Left lung (tissue), 4 donors: ENCODE measurements at regions not wholly inside any gene's neighbourhood (a gene's known extent, or its start where the extent isn't known, plus 50 kb on each side); places are given as distances from the start of the nearest gene placed in this dataset.

Experiments
- ATAC-seq: fragments of 200-7000 bp; cut with Tn5 transposase; one replicate; pipeline ENCODE4 v1.9.1; 2020; ENCODE audit warnings: moderate library complexity
- DNase-seq, 4 donors: peaks; one replicate each; pipeline ENCODE4 v3.0.0-alpha.2; 2013 to 2020
- H3K27ac ChIP-seq, 2 donors: fragments of 200-600 bp; sonication (generic) in 1 of 2; one replicate each; pipeline versions ENCODE4 v1.5.0 to v1.8.0; 2020 to 2021
- H3K27me3 ChIP-seq, 2 donors: fragments of 200-600 bp; sonication (generic) in 1 of 2; one replicate each; pipeline versions ENCODE4 v1.5.0 to v1.8.0; 2020 to 2021
- H3K36me3 ChIP-seq, 2 donors: fragments of 200-600 bp; sonication (generic) in 1 of 2; one replicate each; pipeline versions ENCODE4 v1.5.0 to v1.8.0; 2020 to 2021
- H3K4me1 ChIP-seq, 2 donors: fragments of 200-600 bp; one replicate each; pipeline ENCODE4 v1.8.0; 2021
- H3K4me3 ChIP-seq, 2 donors: fragments of 200-600 bp; sonication (generic) in 1 of 2; one replicate each; pipeline versions ENCODE4 v1.5.0 to v1.8.0; 2020 to 2021; ENCODE audit warnings: mild to moderate bottlenecking in 1 of 2
- H3K9me3 ChIP-seq, 2 donors: fragments of 200-600 bp; sonication (generic) in 1 of 2; one replicate each; pipeline versions ENCODE4 v1.5.0 to v1.8.0; 2020 to 2021
- intact Hi-C, 2 donors: fragments of 100-400 bp; cut with DNase I; formaldehyde crosslinking; loops; one replicate each; pipeline versions ENCODE4 v1.11.2 to v1.14.2; 2022
- TF ChIP-seq, protein P1 (sequence below), 2 donors: fragments of 200-600 bp; sonication (generic) in 1 of 2; IDR thresholded peaks; one replicate each; pipeline versions ENCODE4 v1.5.0 to v1.8.0; 2021; ENCODE audit warnings: antibody characterized with exemption in 2 of 2
- donor health status: DM: no; HTN: yes; CAD: no.
- donor health status: DM: no; HTN: no; CAD: no.

DNA sequence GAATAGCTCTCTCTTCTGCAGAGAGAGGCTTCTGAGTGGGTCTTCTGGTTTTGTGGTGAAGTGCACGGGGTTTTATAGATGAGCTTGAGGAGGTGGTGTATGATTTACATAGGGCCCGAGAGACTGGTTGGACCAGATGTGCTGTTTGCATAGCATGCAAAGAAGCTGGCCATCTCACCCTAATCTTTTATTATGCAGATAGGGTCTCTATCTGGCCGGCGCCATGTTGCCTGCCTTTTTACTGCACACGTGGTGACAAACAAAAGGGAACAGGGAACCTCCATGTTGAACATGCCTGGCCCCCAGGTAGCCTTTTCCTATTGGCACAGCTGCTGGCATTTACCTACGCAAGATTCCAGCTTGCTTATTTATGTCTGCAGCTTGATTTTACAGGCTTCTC, 473.3 kb upstream of the FAM47C start:
- no peaks in the 10 kb centered on the region for H3K36me3 ChIP-seq
- TF ChIP-seq, protein P1, sequence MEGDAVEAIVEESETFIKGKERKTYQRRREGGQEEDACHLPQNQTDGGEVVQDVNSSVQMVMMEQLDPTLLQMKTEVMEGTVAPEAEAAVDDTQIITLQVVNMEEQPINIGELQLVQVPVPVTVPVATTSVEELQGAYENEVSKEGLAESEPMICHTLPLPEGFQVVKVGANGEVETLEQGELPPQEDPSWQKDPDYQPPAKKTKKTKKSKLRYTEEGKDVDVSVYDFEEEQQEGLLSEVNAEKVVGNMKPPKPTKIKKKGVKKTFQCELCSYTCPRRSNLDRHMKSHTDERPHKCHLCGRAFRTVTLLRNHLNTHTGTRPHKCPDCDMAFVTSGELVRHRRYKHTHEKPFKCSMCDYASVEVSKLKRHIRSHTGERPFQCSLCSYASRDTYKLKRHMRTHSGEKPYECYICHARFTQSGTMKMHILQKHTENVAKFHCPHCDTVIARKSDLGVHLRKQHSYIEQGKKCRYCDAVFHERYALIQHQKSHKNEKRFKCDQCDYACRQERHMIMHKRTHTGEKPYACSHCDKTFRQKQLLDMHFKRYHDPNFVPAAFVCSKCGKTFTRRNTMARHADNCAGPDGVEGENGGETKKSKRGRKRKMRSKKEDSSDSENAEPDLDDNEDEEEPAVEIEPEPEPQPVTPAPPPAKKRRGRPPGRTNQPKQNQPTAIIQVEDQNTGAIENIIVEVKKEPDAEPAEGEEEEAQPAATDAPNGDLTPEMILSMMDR (IDR thresholded peaks at IDR 0.05), result no peak
- no peaks in the 10 kb centered on the region for H3K27me3 ChIP-seq
- DNase-seq (no peak), ATAC-seq (no peak)
- intact Hi-C loops, result no loop called here
- H3K4me3 ChIP-seq, result no peak overlapping the region
- no peaks in the 10 kb centered on the region for H3K4me1 ChIP-seq
- no peaks in the 10 kb centered on the region for H3K9me3 ChIP-seq
- H3K27ac ChIP-seq, result no peak overlapping the region

GRCh38 chrX:36543499-36543898, 464.7 kb upstream of the FAM47C start:
- Histone ChIP-seq H3K27ac (no peak overlapping the region), H3K27me3 (no peaks in the 10 kb centered on the region), H3K4me1 (no peaks in the 10 kb centered on the region), H3K9me3 (no peaks in the 10 kb centered on the region), H3K4me3 (no peak overlapping the region), H3K36me3 (no peaks in the 10 kb centered on the region)
- no peak for ATAC-seq
- intact Hi-C loops, result no loop called here
- DNase-seq, result no peak
- TF ChIP-seq, protein P1 (IDR thresholded peaks at IDR 0.05), result no peak

DNA sequence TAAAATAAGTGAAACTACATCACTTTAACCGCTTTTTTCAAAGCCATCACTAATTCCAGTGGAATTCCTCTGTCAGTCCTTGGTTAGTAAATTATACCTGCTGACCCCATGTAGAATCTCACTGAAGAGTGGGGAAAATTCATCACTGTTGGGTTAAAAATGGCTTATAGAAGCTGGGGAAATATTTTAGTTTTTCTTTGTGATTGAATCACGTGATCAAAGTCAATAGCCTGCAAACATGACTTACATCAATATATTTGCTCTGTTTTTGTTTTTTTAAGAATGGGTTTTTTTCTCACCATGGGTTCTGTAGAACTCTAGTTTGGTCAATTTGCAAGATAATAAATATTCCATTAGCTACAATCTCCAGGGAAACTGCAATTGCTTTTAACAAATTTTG, 445.2 kb upstream of the FAM47C start:
- Histone ChIP-seq H3K4me3 (no peak overlapping the region), H3K27ac (no peak overlapping the region), H3K9me3 (no peaks in the 10 kb centered on the region), H3K4me1 (no peaks in the 10 kb centered on the region), H3K36me3 (no peaks in the 10 kb centered on the region), H3K27me3 (no peaks in the 10 kb centered on the region)
- no peak for DNase-seq
- no peak for ATAC-seq
- TF ChIP-seq, protein P1 (IDR thresholded peaks at IDR 0.05), result no peak
- intact Hi-C loops, result no loop called here

GRCh38 chrX:36568946-36569345, 439.2 kb upstream of the FAM47C start:
- Histone ChIP-seq H3K27me3 (no peaks in the 10 kb centered on the region), H3K4me3 (no peak overlapping the region), H3K36me3 (no peaks in the 10 kb centered on the region), H3K9me3 (no peaks in the 10 kb centered on the region), H3K4me1 (no peaks in the 10 kb centered on the region), H3K27ac (no peak overlapping the region)
- no peak for ATAC-seq
- DNase-seq, result no peak
- TF ChIP-seq, protein P1 (IDR thresholded peaks at IDR 0.05), result no peak
- intact Hi-C loops, result no loop called here

DNA sequence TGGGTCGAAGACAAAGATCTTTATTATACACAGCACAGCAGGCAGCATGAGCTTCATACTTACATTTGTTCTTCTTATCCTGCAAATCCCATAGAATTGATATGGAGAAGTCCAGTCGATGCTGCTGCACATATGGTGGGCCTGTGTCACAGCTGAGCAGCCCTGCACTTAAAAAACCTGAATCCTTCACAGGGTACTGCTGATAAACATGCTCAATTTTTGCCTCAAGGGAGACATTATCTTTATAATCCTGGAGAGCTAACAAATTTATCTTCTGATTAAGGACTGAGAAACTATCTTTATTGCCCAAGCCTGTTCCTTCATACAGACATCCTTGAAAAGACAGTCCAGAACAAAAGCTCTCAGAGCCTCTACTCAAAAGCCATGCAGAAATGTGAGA, 434.4 kb upstream of the FAM47C start:
- ATAC-seq (no peak), DNase-seq (no peak)
- Histone ChIP-seq H3K4me3 (no peak overlapping the region), H3K27ac (no peak overlapping the region), H3K4me1 (no peaks in the 10 kb centered on the region), H3K27me3 (no peaks in the 10 kb centered on the region), H3K9me3 (no peaks in the 10 kb centered on the region), H3K36me3 (no peaks in the 10 kb centered on the region)
- TF ChIP-seq, protein P1 (IDR thresholded peaks at IDR 0.05), result no peak
- intact Hi-C loops, result no loop called here
